ENCODE measurements at regions not wholly inside any gene's neighbourhood (a gene's known extent, or its start where the extent isn't known, plus 50 kb on each side); places are given as distances from the start of the nearest gene placed in this dataset.

DNA sequence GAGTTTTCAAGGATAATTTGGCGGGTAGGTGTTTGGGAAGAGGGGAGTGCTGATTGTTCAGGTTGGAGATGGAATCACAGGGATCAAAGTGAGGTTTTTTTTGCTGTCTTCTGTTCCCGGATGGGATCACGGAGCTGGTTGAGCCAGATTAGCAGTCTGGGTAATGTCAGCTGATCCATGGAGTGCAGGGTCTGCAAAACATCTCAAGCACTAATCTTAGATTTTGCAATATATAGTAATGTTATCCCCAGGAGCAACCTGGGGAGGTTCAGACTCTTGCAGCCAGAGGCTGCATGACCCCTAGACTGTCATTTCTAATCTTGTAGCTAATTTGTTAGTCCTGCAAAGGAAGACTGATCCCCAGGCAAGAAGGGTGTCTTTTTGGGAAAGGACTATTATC, 354.1 kb upstream of the SGO1 start:
- BruUV-seq (replicated peaks), result no TSS peak
- ATAC-seq (no peak), DNase-seq (ENCODE audit: low read depth, low spot score) (no peak)
- Histone ChIP-seq H3K27me3 (ENCODE audit: control insufficient read depth, insufficient read depth, low read length) (no peaks in the 10 kb centered on the region), H3K4me3 (ENCODE audit: low read depth in 2 of 2, low read length in 2 of 2) (no peak overlapping the region), H3K36me3 (ENCODE audit: control insufficient read depth, insufficient read depth, low read length) (no peaks in the 10 kb centered on the region), H3K9me3 (ENCODE audit: control insufficient read depth, insufficient read depth, low read depth, low read length) (no peaks in the 10 kb centered on the region), H3K4me1 (ENCODE audit: control insufficient read depth, insufficient read depth, low read length) (no peaks in the 10 kb centered on the region), H3K27ac (ENCODE audit: low read length) (no peak overlapping the region)
- CTCF ChIA-PET, result no interaction called here
- TF ChIP-seq, protein P1, sequence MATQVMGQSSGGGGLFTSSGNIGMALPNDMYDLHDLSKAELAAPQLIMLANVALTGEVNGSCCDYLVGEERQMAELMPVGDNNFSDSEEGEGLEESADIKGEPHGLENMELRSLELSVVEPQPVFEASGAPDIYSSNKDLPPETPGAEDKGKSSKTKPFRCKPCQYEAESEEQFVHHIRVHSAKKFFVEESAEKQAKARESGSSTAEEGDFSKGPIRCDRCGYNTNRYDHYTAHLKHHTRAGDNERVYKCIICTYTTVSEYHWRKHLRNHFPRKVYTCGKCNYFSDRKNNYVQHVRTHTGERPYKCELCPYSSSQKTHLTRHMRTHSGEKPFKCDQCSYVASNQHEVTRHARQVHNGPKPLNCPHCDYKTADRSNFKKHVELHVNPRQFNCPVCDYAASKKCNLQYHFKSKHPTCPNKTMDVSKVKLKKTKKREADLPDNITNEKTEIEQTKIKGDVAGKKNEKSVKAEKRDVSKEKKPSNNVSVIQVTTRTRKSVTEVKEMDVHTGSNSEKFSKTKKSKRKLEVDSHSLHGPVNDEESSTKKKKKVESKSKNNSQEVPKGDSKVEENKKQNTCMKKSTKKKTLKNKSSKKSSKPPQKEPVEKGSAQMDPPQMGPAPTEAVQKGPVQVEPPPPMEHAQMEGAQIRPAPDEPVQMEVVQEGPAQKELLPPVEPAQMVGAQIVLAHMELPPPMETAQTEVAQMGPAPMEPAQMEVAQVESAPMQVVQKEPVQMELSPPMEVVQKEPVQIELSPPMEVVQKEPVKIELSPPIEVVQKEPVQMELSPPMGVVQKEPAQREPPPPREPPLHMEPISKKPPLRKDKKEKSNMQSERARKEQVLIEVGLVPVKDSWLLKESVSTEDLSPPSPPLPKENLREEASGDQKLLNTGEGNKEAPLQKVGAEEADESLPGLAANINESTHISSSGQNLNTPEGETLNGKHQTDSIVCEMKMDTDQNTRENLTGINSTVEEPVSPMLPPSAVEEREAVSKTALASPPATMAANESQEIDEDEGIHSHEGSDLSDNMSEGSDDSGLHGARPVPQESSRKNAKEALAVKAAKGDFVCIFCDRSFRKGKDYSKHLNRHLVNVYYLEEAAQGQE (IDR thresholded peaks at IDR 0.05; ENCODE audit: insufficient read depth in 1 of 2, low read depth in 2 of 2, low read length in 1 of 2), result no peak
- TF ChIP-seq POLR2AphosphoS5 (IDR thresholded peaks at IDR 0.05; ENCODE audit: low read depth, low read length) (no peak), TCF7L2 (IDR thresholded peaks at IDR 0.05; ENCODE audit: low read depth, low read length) (no peak), SIN3A (IDR thresholded peaks at IDR 0.05; ENCODE audit: borderline replicate concordance, insufficient read depth, low read depth, low read length) (no peak)
- TF ChIP-seq, protein P2, sequence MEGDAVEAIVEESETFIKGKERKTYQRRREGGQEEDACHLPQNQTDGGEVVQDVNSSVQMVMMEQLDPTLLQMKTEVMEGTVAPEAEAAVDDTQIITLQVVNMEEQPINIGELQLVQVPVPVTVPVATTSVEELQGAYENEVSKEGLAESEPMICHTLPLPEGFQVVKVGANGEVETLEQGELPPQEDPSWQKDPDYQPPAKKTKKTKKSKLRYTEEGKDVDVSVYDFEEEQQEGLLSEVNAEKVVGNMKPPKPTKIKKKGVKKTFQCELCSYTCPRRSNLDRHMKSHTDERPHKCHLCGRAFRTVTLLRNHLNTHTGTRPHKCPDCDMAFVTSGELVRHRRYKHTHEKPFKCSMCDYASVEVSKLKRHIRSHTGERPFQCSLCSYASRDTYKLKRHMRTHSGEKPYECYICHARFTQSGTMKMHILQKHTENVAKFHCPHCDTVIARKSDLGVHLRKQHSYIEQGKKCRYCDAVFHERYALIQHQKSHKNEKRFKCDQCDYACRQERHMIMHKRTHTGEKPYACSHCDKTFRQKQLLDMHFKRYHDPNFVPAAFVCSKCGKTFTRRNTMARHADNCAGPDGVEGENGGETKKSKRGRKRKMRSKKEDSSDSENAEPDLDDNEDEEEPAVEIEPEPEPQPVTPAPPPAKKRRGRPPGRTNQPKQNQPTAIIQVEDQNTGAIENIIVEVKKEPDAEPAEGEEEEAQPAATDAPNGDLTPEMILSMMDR (IDR thresholded peaks at IDR 0.05), result no peak
- intact Hi-C loops (cut with micrococcal nuclease; ENCODE audit: unreplicated experiment), result no loop called here
- POLR2A ChIA-PET, result no interaction called here
- in situ Hi-C loops (cut with HindIII; ENCODE audit: low pct_unique_long_range_greater_than_20kb, low sequenced_read_pairs), result no loop called here

DNA sequence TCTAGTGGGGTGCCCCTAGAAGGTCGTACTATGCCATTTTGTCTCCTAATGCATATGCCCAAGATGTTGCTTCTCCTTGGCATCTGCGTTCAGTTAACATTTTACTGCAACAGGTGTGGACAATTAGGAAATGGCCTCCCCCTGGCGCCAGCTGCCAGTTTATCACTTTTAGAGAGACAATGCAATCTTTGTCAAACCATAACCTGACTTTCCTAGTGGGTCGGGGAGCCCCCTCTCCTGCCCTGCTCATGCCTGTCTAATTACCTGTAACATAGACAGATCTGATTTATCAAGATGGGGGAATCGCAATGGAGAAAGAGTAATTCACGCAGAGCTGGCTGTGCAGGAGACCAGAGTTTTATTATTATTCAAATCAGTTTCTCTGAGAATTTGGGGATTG, 353.7 kb upstream of the SGO1 start:
- H3K36me3 ChIP-seq (ENCODE audit: control insufficient read depth, insufficient read depth, low read length), result no peaks in the 10 kb centered on the region
- no peak overlapping the region for H3K27ac ChIP-seq (ENCODE audit: low read length)
- H3K27me3 ChIP-seq (ENCODE audit: control insufficient read depth, insufficient read depth, low read length), result no peaks in the 10 kb centered on the region
- in situ Hi-C loops (cut with HindIII; ENCODE audit: low pct_unique_long_range_greater_than_20kb, low sequenced_read_pairs), result no loop called here
- H3K9me3 ChIP-seq (ENCODE audit: control insufficient read depth, insufficient read depth, low read depth, low read length), result no peaks in the 10 kb centered on the region
- BruUV-seq (replicated peaks), result no TSS peak
- TF ChIP-seq, protein P1 (IDR thresholded peaks at IDR 0.05; ENCODE audit: insufficient read depth in 1 of 2, low read depth in 2 of 2, low read length in 1 of 2), result no peak
- TF ChIP-seq, protein P2 (IDR thresholded peaks at IDR 0.05), result no peak
- no peak for TF ChIP-seq TCF7L2 (IDR thresholded peaks at IDR 0.05; ENCODE audit: low read depth, low read length)
- TF ChIP-seq SIN3A (IDR thresholded peaks at IDR 0.05; ENCODE audit: borderline replicate concordance, insufficient read depth, low read depth, low read length), result no peak
- TF ChIP-seq POLR2AphosphoS5 (IDR thresholded peaks at IDR 0.05; ENCODE audit: low read depth, low read length), result no peak
- no peaks in the 10 kb centered on the region for H3K4me1 ChIP-seq (ENCODE audit: control insufficient read depth, insufficient read depth, low read length)
- ChIA-PET POLR2A (no interaction called here), CTCF (no interaction called here)
- ATAC-seq, result no peak
- no peak overlapping the region for H3K4me3 ChIP-seq (ENCODE audit: low read depth in 2 of 2, low read length in 2 of 2)
- intact Hi-C loops (cut with micrococcal nuclease; ENCODE audit: unreplicated experiment), result no loop called here
- no peak for DNase-seq (ENCODE audit: low read depth, low spot score)

All from Panc1 (cell line).